ENCODE measurements at regions not wholly inside any gene's neighbourhood (a gene's known extent, or its start where the extent isn't known, plus 50 kb on each side); places are given as distances from the start of the nearest gene placed in this dataset.

DNA sequence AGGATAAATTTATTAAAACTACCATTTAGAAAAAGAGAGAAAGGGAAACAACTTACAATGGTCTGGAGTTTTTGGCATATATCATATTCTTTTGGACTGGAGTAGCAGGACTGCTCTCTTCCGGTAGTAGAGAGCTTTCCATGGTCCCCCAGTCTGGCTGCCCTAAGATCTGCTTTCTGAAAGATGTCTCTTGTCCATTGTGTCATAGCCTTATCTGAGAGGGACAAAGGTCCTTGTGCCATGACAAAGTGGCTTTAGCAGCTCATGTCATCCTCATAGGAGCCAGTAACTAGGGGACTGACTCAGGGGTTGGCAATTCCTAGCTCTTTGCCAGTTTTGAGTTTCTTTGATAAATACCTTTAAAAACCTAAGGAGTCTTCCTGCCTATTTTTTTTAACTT, 505.5 kb upstream of the ZEB2 start:
- ATAC-seq (no peak), DNase-seq (no peak)
- Mint-ChIP-seq H3K27ac (no peak overlapping the region), H3K9me3 (no peaks in the 10 kb centered on the region), H3K4me1 (no peaks in the 10 kb centered on the region), H3K27me3 (no peaks in the 10 kb centered on the region), H3K4me3 (no peak overlapping the region)

DNA sequence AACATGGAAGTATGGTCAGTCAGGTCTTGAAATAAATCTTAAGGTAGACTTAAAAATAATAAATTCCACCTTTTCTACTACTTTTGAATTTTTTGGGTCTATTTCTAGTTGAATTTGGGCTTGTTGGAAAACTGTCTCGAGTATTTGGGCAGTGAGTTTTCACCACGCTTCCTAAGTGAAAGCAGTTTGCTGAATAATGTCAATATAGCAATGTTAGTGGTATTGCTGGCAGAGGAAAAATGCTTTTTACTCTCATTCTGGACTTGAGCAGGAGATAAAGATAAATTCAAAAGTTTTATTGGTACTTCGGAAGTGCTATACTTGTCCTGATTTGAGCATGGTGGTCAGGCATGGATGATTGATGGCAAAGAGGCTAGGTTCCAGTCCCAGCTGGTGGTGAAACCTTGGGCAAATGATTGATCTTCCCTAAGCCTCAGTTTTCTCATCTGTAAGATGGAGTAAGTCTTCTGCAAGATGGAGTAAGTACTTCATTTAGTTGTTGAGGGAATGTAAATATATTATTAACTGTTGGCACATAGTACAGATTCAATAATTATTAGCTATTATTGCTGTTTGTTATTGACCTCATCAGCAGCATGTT, 503.5 kb upstream of the ZEB2 start:
- no peak overlapping the region for H3K4me3 Mint-ChIP-seq
- DNase-seq, result no peak
- no peak for ATAC-seq
- H3K27ac Mint-ChIP-seq, result no peak overlapping the region
- H3K4me1 Mint-ChIP-seq, result no peaks in the 10 kb centered on the region
- no peaks in the 10 kb centered on the region for H3K9me3 Mint-ChIP-seq
- H3K27me3 Mint-ChIP-seq, result no peaks in the 10 kb centered on the region

DNA sequence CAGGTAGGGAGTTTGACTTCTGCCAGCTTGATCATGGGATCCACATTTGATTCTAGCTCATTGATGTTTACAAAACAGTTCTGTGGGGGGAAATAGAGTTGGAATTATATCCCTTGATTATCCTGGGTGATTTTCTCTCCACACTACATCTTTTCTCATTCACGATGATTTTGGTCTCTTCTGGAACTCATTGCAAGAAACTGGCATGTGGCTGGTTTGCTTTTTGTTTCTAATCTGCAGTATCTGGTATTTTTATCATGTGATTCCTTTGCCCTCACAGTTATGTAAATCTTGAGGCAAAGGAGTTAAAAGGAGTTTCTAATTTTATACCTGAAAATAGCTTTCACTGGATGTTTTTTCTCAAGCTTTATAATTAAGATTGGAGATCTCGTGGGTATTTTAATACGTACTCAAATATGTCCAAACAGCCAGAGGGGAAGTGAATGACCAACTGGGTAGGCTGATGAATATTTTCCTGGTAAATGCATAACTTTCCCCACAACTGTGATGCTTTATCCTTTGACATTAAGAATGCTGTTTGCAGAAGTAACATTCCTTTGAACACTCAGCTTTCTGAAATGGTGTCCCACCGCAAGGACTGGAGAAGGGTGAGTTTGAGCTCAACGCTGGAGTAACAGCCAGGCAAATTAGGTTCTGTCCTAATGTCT, 502.9 kb upstream of the ZEB2 start:
- Mint-ChIP-seq H3K9me3 (no peaks in the 10 kb centered on the region), H3K4me1 (no peaks in the 10 kb centered on the region), H3K4me3 (no peak overlapping the region), H3K27me3 (no peaks in the 10 kb centered on the region), H3K27ac (no peak overlapping the region)
- DNase-seq (no peak), ATAC-seq (no peak)

DNA sequence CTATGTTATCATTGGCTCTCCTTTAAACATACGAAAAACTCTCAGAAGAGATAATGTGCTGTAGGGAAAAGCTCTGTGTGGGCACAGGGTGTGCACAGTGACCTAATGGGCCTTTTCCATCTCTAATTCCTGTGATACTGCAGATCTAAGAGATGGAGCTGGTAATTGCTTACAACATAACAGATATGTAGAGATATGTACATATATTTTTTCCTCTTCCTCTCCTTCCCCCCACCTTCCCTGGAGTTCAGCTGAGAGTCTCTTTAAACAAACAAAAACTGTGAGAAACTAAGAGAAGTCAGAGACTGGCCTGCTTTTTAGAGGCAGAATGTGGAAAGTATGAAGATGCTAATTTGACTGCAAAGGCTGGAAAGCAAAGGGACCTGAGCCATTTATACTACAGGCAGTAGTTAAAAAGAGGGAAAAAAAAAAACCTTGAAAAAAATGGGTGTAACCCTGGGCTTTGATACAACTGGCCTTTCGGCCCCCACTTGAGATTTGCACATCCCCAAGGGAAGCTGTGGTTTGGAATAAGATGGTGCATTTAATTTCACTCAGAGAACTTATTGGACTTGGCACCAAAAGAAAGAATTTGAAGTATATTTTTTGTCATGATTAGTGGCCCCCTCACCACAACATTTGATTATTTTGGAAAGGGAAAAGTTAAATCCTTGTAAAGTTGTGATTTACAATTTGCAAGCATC, 502.2 kb upstream of the ZEB2 start:
- Mint-ChIP-seq H3K4me1 (no peaks in the 10 kb centered on the region), H3K9me3 (no peaks in the 10 kb centered on the region), H3K4me3 (no peak overlapping the region), H3K27me3 (no peaks in the 10 kb centered on the region), H3K27ac (no peak overlapping the region)
- ATAC-seq (no peak), DNase-seq (no peak)

DNA sequence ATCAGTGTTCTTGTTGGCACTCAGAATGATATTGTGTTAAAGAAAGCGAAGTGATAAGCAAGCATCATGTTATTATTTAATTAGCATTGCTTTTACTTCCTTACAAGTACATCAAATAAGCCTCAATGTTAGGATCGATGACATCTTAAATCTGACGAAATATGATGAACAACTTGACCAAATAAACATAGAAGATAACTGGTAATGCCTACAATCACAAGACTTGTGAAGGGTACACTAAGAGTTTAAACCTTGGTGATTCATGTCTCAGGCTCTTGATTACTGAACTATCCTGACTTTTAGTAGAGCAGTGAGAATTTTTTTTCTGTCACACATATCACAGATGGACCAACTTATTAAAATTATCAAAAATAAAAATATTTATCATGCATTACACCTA, 500.8 kb upstream of the ZEB2 start:
- H3K27ac Mint-ChIP-seq, result no peak overlapping the region
- H3K4me1 Mint-ChIP-seq, result no peaks in the 10 kb centered on the region
- H3K4me3 Mint-ChIP-seq, result no peak overlapping the region
- H3K27me3 Mint-ChIP-seq, result no peaks in the 10 kb centered on the region
- ATAC-seq, result no peak
- no peaks in the 10 kb centered on the region for H3K9me3 Mint-ChIP-seq
- DNase-seq, result no peak

DNA sequence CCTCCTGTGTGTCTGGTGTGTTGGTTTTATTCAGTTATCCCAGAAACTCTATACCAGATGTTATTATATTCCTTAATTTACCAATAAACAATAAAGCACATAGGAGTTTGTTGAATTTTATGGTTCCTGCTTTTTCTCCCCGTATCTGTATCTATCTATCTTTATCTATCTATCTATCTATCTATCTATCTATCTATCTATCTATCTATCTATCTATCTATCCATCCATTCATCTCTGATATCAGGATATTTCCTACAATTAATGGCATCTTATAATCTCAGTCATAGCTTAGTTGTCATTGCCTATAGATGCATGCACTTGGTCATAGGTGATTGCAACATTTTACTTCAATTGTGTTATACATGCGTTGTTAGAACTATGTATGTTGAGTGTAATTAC, 500.2 kb upstream of the ZEB2 start:
- H3K4me1 Mint-ChIP-seq, result no peaks in the 10 kb centered on the region
- DNase-seq, result no peak
- H3K4me3 Mint-ChIP-seq, result no peak overlapping the region
- H3K9me3 Mint-ChIP-seq, result no peaks in the 10 kb centered on the region
- H3K27me3 Mint-ChIP-seq, result no peaks in the 10 kb centered on the region
- peak overlapping the region; percentile 58 to 63 for H3K27ac Mint-ChIP-seq
- no peak for ATAC-seq

DNA sequence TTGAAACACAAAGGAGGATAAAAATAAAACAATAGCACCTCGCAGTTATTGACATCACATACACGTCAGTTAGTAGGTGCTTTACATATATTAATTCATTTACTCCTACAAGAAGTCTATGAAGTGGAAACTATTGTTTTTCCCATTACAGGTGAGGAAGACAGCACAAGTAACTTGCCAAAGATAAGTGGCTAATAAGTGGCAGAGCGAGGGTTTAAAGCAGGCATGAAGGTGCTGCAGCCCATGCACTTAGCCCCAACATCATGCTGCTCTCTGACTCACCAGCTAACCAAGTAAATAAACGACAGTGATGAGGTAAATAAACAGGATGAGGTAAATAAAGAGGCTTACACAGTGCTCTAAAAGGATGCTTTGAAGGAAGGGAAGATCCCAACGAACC, 498.6 kb upstream of the ZEB2 start:
- Mint-ChIP-seq H3K4me3 (no peak overlapping the region), H3K9me3 (no peaks in the 10 kb centered on the region), H3K4me1 (no peaks in the 10 kb centered on the region), H3K27ac (no peak overlapping the region), H3K27me3 (no peaks in the 10 kb centered on the region)
- ATAC-seq (no peak), DNase-seq (no peak)

DNA sequence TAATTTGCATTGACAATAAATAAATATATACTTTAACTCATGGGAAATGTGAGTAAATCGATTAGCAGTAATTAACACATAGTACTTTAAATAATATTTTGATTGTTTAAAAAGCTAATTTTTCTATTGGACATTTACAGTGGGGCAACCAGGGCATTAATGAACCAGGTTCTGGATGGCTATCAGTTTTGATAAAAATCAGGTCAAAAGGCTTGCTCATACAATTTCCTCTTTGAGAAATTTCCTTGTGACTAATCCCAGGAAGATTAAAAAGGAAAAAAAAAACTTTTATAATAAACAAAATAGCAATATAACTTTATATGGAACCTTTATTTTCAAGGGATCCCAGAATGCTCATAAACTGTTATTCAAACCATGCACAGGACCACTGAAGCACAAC, 497.2 kb upstream of the ZEB2 start:
- ATAC-seq (no peak), DNase-seq (no peak)
- Mint-ChIP-seq H3K4me1 (no peaks in the 10 kb centered on the region), H3K4me3 (no peak overlapping the region), H3K9me3 (no peaks in the 10 kb centered on the region), H3K27me3 (no peaks in the 10 kb centered on the region), H3K27ac (no peak overlapping the region)

DNA sequence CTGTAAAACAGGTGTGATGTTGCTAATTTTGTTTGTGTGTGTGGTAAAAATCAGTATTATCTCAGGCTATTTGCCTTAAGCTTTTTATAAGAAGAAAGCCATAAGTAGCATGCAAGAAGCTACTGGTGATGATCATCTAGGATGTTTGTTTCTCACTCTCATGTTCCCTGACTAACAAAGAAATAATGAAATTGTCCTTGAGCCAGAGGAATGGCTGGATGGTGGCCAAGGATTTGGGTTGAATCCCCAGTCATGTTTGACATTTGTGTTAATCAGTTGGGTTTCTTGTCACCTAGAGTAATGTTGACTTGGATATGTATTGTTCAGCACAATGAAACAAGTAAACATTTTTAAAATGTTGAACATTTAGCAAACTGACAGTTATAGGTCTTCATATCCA, 496.8 kb upstream of the ZEB2 start:
- DNase-seq (no peak), ATAC-seq (no peak)
- H3K9me3 Mint-ChIP-seq, result no peaks in the 10 kb centered on the region
- no peak overlapping the region for H3K27ac Mint-ChIP-seq
- no peak overlapping the region for H3K4me3 Mint-ChIP-seq
- H3K27me3 Mint-ChIP-seq, result no peaks in the 10 kb centered on the region
- H3K4me1 Mint-ChIP-seq, result no peaks in the 10 kb centered on the region

DNA sequence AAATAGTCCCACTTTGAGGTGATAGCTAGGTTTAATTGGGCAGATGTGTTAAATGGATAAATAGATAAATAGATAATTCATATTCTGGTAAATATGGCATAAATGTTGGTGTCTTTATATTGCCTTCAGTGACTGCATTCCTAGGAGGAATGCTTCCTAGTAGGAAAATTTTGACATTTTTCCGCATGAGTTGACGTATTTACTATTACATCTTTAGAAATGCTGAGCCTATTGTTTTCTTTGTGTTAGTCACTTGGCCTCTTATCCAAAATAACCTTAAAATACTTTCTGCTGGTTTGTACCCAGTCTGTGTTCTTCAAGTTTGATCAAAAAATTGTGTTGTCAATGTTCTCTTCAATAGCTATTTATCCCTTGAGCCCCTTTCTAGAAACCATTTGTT, 495.6 kb upstream of the ZEB2 start:
- Mint-ChIP-seq H3K27ac (no peak overlapping the region), H3K9me3 (no peaks in the 10 kb centered on the region), H3K4me1 (no peaks in the 10 kb centered on the region), H3K27me3 (no peaks in the 10 kb centered on the region), H3K4me3 (no peak overlapping the region)
- DNase-seq (no peak), ATAC-seq (no peak)

DNA sequence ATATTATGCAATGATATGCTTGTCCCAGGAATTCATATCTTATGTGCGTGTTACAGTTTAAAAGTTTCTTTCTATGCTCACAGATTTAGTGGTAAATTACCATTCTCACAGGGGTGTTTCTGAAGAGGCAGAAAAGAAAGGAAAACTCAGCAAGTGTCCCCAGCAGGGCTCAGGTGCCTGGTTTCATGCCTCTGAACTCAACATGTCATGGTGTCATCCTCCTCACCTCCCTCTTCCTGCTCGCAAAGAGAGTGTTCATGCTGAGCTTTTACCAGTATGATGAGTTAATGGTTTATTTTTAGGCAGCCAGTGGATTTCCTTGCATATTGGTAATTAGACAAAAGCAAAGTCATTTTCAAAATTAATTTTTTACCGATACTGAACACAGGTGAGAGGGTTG, 492.9 kb upstream of the ZEB2 start:
- no peaks in the 10 kb centered on the region for H3K4me1 Mint-ChIP-seq
- H3K4me3 Mint-ChIP-seq, result no peak overlapping the region
- no peak overlapping the region for H3K27ac Mint-ChIP-seq
- no peaks in the 10 kb centered on the region for H3K9me3 Mint-ChIP-seq
- no peak for DNase-seq
- ATAC-seq, result no peak
- no peaks in the 10 kb centered on the region for H3K27me3 Mint-ChIP-seq

DNA sequence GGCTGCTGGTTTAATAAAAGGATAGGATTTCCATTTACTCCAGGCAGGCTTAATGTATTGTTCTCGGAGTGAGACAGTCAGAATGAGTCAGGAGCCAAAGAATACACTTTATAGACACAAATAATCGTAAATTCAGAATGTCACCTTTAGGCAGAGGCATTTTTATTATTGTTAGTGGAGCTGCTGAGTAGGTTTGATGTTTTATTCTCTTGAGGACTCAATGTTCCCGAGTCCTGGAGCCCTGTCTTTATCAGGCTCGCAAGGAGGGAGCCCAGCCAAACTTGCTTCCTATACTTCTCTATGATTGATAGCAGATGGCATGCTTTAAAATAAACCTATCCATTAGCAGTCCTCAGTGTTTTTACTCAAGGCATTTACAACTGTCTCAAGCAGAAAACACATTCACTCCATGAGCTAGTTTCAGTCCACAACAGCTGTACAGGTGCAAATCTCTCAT, 492.3 kb upstream of the ZEB2 start:
- Mint-ChIP-seq H3K27me3 (no peaks in the 10 kb centered on the region), H3K4me3 (no peak overlapping the region)
- ATAC-seq, result no peak

DNA sequence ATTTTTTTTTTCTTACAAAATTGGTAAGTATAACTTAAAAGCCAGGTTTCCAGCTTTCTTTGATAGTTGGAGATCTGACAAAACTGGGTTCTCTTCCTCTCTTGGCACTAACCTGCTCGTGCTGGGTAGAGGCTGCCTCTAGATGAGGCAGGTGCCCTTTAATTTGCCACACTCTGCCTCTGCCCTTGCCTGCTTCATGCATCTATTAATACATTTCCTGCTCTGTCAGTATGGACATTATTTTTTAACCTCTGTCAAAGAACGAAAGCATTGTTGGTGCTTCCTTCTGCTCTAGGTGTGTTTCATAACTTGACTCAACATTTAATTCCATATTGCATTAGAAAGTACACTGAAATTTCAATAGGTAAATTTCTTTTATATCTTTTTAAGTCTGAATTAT, 490.7 kb upstream of the ZEB2 start:
- Mint-ChIP-seq H3K4me3 (no peak overlapping the region), H3K27me3 (no peaks in the 10 kb centered on the region), H3K9me3 (no peaks in the 10 kb centered on the region), H3K27ac (no peak overlapping the region), H3K4me1 (no peaks in the 10 kb centered on the region)
- no peak for ATAC-seq
- no peak for DNase-seq

More for the DNA sequence above, 492.3 kb upstream of the ZEB2 start:
- no peaks in the 10 kb centered on the region for H3K9me3 Mint-ChIP-seq
- H3K4me1 Mint-ChIP-seq, result no peaks in the 10 kb centered on the region
- DNase-seq, result no peak
- H3K27ac Mint-ChIP-seq, result no peak overlapping the region

DNA sequence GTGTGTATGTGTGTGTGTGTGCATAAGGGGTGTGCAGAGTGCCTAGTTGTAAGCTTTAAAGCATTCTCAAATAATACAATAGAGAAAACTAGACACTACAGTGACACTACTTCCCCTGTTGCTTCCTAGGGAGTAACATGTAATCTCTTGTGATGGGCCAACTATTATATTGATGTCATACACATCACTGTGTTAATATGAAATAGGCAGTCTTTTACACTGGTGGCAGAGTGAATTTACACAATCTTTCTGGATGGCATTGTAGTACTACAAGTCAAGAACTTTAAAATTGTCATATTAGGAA, 488.0 kb upstream of the ZEB2 start:
- no peak for DNase-seq
- Mint-ChIP-seq H3K9me3 (no peaks in the 10 kb centered on the region), H3K27me3 (no peaks in the 10 kb centered on the region), H3K4me3 (no peak overlapping the region), H3K4me1 (no peaks in the 10 kb centered on the region), H3K27ac (no peak overlapping the region)
- ATAC-seq, result no peak

DNA sequence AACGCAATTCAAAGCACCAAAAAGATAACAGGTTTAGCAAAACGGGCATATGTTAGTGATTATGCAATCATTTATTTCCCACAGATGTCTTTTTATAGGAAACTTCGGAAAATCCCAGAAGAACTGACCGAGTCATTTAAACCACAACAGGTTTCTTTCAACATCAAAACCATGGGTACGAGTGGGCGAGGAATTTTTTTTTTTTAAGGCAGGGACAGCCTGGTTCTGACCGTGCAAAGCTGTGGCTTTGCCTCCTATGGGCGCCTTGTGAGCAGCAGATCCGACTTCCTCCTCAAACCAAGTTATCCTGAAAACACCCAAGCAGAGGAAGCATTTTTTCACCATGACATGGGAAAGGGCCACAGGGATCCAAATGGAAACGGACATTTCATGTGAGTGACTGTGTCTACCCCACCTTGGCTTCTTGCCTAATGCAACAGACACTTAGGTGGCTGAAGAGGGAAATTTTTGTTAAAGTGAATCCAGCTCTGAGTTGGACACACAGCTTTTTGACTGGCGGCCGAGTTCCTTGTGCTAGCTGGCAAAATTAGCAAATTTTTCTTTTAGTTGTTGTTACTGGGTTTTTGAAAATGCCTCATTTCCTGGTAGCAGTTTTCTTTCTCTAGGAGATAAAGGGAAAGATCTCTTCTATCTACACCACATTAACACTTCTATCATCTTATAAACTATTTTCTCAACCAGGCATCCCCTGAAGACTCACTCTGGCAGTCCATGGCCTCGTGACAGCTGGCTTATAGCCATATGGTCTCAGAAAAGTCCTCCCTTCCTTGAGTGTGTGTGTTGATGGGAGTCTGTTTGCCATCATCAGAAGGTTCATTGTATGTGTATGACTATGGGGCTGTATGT, 487.4 kb upstream of the ZEB2 start:
- no peak for ATAC-seq

DNA sequence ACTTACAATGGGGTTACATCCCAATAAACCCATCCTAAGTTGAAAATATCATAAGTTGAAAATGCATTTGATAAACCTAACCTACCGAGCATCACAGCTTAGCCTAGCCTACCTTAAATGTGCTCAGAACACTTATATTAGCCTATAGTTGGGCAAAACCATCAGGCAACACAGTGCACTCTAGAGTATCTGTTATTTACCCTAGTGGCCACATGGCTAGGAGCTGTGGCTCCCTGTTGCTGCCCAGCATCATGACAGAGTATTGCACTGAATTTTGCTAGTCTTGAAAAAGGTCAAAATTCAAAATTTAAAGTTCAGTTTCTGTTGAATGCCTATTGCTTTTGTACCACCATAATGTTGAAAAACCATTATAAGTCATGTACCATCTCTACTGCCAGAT, 482.7 kb upstream of the ZEB2 start:
- H3K27me3 Mint-ChIP-seq, result peaks cover 8% of the 10 kb centered on the region
- no peak overlapping the region for H3K27ac Mint-ChIP-seq
- no peaks in the 10 kb centered on the region for H3K9me3 Mint-ChIP-seq
- H3K4me1 Mint-ChIP-seq, result no peaks in the 10 kb centered on the region
- no peak for DNase-seq
- ATAC-seq, result no peak
- no peak overlapping the region for H3K4me3 Mint-ChIP-seq

More for the DNA sequence above, 487.4 kb upstream of the ZEB2 start:
- Mint-ChIP-seq H3K4me3 (no peak overlapping the region), H3K27me3 (no peaks in the 10 kb centered on the region), H3K4me1 (no peaks in the 10 kb centered on the region), H3K27ac (no peak overlapping the region), H3K9me3 (no peaks in the 10 kb centered on the region)
- no peak for DNase-seq
